HL-60 (cell line): ENCODE measurements at regions not wholly inside any gene's neighbourhood (a gene's known extent, or its start where the extent isn't known, plus 50 kb on each side); places are given as distances from the start of the nearest gene placed in this dataset.

Source experiments
- CTCF ChIP-seq: IDR thresholded peaks from one replicate; pipeline ENCODE4 v1.5.1; 2011; ENCODE audit warnings: low read length, control low read depth, inconsistent platforms; ENCODE audit not compliant: insufficient read depth
- GABPA ChIP-seq: IDR thresholded peaks from 2 replicates; pipeline ENCODE4 v1.6.1; 2012; ENCODE audit warnings: low read depth
- REST ChIP-seq: IDR thresholded peaks from 2 replicates; pipeline ENCODE4 v1.6.1; 2012; ENCODE audit warnings: low read depth; ENCODE audit not compliant: insufficient replicate concordance

- TF ChIP-seq CTCF (no peak), GABPA (no peak), REST (no peak)
These were observed 115.0 kb downstream of the FZD1 start for GRCh38 chr7:91379236-91379635.
